Suppressor macrophage (primary cell): ENCODE measurements at regions not wholly inside any gene's neighbourhood (a gene's known extent, or its start where the extent isn't known, plus 50 kb on each side); places are given as distances from the start of the nearest gene placed in this dataset.
"Not testable (repeated sequence)": the region's sequence is repeated elsewhere in the genome, so short reads cannot be mapped to it uniquely, and the experiment has no call there.

Source experiments
- DNase-seq, 4 experiments: peaks; one replicate each; pipeline ENCODE4 v3.0.0-alpha.2; 2020 to 2022

DNA sequence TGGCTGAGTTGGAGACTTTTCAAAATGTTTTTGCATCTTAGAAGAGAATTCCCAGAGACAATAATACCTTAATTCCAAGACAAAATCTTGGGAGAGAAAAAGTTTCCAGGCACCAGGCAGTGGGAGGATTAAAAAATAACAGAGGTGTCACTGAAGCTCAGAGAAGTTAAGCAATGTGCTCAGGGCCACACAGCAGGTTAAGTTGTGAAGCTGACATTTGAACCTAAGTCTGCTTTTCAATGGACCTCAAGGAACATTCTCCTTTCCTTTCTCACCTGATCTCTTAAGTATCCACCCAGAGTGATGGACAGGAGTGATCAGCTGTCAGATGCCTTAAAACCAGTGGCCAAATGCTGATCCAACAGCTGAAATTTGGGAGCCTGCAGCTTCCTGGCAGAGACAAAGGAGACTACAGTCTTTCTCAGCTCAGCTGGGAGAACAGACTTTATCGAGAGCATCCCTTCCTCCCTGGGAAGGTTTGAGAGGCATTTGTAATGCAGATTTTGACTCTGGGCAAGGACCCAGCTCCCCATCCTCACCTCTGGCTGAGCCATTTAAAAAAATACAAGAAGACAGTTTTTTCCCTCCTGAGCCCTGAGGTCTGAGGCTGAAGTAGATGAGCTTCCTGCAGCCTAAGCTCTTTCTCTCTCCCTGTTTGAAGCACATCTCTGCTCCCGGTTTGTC is 174.9 kb upstream of the RPH3A start:
- DNase-seq = no peak

- no peak for DNase-seq
Measured at GRCh38 chr12:112617153-112617505, 174.4 kb upstream of the RPH3A start.

- DNase-seq = peak; percentile 8 to 26 (median 21)
Measured at GRCh38 chr12:112627851-112628250, 163.7 kb upstream of the RPH3A start.

DNA sequence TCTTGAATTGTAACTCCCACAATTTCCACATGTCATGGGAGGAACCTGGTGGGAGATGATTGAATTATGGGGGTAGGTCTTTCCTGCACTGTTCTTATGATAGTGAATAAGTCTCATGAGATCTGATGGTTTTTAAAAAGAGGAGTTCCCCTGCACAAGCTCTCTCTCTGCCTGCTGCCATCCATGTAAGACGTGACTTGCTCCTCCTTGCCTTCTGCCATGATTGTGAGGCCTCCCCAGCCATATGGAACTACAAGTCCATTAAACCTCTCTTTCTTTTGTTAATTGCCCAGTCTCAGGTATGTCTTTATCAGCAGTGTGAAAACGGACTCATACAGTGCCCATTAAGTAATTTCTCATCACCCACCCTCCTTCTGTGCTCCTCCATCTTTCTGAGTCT is 159.6 kb upstream of the RPH3A start:
- not testable (repeated sequence) for DNase-seq

GRCh38 chr12:112635036-112635435 is 156.5 kb upstream of the RPH3A start:
- no peak for DNase-seq

- no peak for DNase-seq
Measured at GRCh38 chr12:112638420-112638819, 153.1 kb upstream of the RPH3A start.

- no peak for DNase-seq
Measured at GRCh38 chr12:112645586-112645985, 146.0 kb upstream of the RPH3A start.

GRCh38 chr12:112656141-112656540 is 135.4 kb upstream of the RPH3A start:
- no peak for DNase-seq

DNA sequence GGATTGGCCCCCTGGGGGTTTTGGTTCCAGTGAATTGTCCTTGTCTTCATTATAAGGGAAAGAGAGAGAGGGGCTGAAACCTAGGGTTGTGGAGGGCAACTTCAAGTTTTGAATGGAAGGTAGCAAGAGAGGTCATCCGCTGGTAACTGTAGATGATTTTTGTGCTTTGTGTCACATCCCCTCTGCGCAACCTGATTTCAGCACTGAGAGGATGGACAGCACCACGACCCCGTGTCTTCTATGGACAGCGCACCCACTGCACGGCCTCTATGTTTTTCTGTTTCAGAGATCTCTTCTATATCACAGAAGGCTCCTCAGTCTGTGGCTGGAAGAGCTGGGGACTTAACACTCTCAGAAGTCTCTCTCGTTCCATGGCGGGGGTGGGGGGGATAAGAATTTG is 127.0 kb upstream of the RPH3A start:
- DNase-seq = peak in 3 of 4 experiments; percentile 3 to 23 (median 11)

- DNase-seq = no peak
Measured at GRCh38 chr12:112665958-112666357, 125.6 kb upstream of the RPH3A start.

- no peak for DNase-seq
Measured at GRCh38 chr12:112671564-112671963, 120.0 kb upstream of the RPH3A start.

GRCh38 chr12:112674539-112674938 is 117.0 kb upstream of the RPH3A start:
- no peak for DNase-seq

GRCh38 chr12:112676507-112676906 is 115.0 kb upstream of the RPH3A start:
- DNase-seq = no peak

DNA sequence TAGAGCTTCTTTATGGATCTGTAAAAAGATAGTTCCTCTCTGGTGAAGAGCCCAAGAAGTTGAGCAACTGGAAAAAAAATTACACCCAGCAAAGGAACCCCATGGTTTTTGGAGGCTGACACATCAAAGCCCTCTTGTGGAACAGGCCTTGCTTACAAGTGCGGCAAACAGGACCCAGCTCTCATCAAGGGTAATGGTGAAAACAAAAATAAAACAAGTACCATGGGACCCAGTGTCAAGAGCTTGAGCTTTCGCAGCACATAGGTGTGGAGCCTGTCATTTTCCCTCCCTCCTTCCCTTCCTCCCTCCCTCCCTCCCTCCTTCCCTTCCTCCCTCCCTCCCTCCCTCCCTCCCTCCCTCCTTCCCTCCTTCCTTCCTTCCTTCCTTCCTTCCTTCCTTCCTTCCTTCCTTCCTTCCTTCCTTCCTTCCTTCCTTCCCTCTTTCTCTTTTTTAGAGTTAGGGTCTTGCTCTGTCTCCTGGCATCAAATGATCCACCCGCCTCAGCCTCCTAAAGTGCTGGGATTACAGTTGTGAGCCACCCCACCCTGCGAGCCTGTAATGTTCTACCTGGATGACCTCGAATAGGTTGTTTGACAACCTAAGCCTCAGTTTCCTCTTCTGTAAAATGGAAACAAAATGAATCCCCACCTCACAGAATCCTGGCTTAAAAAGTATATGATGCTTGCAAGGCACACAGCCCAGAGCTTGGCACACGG is 114.3 kb upstream of the RPH3A start:
- peak in 3 of 4 experiments; percentile 4 to 5 (median 4) for DNase-seq

- no peak for DNase-seq
Measured at GRCh38 chr12:112680993-112681392, 110.6 kb upstream of the RPH3A start.

DNA sequence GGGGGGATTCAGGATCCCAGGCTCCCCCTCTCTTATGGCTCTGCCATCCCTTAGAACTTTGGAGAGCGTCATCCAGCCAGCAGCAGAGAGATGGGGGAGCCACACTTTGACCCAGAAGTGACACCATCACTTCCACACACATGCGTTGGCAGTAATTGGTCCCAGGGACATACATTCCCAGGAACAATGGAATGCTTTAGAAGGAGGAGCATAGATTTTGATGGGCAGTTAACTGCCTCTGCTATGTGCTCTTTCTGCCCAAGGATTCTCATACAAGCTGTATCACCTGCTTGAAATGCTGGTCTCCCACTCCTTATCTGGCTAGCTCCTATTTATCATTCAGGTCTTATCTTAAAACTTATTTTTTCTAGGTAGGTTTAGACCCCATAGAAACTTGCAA is 109.0 kb upstream of the RPH3A start:
- DNase-seq = no peak

DNA sequence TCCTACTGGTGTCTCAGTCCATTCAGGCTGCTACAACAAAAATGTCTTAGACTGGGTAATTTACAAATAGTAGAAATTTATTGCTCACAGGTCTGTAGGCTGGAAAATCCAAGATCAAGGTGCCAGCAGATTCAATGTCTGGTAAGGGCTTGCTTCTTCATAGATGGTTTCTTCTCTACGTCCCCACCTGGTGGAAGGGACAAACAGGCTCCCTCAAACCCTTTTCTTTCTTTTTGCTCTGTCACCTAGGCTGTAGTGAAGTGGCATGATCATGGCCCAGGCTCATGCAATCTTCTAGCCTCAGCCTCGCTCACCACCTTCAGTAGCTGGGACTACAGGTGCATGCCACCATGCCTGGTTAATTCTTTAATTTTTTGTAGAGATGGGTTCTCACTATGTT is 106.8 kb upstream of the RPH3A start:
- DNase-seq = peak in 2 of 4 experiments; percentile 4 to 7

- DNase-seq = no peak
Measured at GRCh38 chr12:112685321-112685720, 106.2 kb upstream of the RPH3A start.

GRCh38 chr12:112686373-112686772 is 105.2 kb upstream of the RPH3A start:
- DNase-seq = no peak

- no peak for DNase-seq
Measured at GRCh38 chr12:112694065-112694464, 97.5 kb upstream of the RPH3A start.

- DNase-seq = not testable (repeated sequence)
Measured at GRCh38 chr12:112697441-112697840, 94.1 kb upstream of the RPH3A start.

- DNase-seq = peak in 1 of 4 experiments; percentile 1
Measured at GRCh38 chr12:112705037-112705632, 86.4 kb upstream of the RPH3A start.

DNA sequence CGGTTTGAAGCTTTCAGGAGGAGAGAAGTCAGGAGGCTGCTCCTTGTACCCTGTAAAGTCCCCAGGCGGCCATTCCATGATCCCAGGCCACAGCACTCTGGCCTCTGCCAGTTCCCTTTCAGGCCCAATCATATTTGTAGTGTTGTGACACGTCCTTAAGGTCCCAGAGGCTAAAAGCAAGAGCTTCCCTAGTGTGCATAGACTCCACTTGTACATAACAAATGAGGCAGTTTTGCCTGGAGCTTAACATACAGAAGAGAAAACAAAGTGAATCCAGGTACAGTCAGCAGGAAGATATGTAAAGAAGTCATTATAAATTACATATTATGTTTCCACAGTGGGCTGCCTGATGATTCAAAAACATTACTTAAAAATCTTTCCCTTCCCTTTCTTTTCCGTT is 81.1 kb upstream of the RPH3A start:
- no peak for DNase-seq

- no peak for DNase-seq
Measured at GRCh38 chr12:112711026-112711425, 80.5 kb upstream of the RPH3A start.
